ENCODE measurements at regions not wholly inside any gene's neighbourhood (a gene's known extent, or its start where the extent isn't known, plus 50 kb on each side); places are given as distances from the start of the nearest gene placed in this dataset.
"Not testable (repeated sequence)": the region's sequence is repeated elsewhere in the genome, so short reads cannot be mapped to it uniquely, and the experiment has no call there.

DNA sequence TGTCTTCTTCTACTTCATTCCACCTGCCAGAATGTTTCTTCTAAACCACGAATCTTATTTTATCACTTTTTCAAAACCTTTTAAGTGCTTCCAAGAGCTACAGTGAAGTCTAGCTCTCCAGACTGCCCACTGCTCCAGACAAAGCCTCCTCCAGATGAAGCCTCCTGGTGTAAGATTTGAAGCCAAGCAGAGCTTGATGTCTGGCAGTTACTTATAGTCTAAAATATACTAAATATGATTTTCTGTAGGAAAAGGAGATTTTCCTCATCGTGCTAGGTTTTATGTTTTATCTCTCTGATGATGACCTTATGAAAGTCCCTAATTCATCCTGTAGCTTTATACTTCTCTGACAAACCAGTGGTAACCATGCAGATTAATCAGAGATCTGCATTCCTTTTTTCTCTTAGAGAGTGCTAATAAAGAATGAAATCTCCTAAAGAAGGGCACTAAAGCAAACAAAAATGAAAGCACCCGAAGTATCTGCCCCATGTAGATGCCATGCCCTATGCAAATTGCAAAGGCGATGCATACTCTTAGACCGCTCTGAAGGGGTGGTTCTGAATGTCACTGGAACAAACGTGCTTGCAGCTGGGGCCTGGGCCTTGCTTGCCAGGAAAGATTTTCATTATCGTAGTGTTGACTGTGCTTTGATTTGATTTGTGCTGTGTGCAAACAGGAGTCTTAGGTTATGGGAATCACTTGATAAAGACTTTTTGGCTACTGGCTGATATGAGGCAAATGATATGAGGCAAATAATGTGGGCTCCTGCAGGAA, 314.2 kb downstream of the PID1 start:
- DNase-seq: no peak

DNA sequence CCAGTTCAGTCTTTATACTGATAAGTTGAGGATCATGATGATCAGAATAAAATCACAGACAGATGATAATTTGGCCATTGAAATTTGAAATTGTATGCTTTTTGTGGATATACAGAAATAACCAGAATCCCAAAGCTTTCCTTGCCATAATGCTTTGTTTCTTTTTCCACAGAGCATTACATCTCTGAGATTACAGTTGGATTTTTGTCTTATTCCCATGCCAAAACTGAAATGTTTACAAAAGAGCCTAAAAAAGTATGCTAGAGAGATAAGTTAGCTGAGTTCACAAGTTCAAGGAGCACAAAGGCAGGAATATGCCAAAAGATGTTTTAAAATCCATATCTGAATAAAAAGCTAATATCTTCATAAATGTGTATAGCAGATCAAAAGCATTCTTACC, 321.3 kb downstream of the PID1 start:
- no peak for DNase-seq

DNA sequence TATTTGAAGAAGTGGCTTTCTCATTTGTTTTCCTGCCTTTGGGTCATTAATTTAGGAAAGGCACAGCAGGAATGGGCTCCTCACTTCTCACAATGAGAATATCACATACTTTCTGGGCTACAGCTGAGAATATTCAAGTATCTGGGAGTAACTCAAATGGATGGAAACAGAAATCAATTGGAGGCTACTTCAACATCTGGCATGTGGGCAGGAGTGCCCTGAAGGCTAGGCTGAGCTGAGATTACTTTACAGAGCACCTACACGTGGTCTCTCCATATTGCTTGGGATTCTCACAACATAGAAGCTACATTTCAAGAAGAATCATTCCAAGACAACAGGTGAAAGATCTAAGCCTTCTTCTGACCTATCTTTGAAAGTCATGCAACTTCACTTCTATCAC, 325.4 kb downstream of the PID1 start:
- no peak for DNase-seq

DNA sequence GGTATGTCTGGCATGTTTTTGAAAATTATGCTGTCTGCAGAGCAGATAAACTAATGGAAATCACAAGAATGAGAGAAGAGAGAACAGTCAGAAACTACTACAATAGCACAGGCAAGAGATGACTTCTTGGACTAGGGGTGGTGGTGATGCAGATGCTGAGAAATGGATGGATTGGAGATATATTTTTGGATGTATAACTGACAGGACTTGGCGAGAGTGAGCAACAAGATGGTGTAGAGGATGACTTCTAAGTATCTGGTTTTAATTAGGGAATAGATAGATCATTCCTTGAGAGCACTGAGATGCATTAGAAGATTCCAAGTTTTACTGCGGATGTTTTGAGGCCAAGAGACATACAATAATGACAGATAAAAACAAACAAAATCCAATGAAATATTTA, 328.2 kb downstream of the PID1 start:
- DNase-seq: no peak

DNA sequence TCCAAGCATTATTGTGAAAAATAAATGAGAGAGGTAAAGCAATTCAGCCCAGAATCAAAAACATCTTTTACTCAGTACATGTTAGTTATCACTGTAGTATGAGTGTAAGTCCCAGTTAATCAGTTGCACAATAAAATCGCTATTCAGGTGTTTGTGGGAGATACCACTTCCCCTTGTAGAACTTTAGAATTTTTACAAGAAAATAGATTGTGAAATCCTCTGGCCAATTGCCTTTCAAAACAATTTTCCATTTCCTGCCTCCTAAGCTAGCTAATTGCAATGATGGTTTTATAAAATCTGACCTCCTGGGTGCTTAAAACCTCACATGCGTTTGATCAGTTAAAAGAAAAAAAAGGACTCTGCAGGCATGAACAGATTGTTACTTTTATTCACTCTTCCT, 332.5 kb downstream of the PID1 start:
- DNase-seq: no peak

DNA sequence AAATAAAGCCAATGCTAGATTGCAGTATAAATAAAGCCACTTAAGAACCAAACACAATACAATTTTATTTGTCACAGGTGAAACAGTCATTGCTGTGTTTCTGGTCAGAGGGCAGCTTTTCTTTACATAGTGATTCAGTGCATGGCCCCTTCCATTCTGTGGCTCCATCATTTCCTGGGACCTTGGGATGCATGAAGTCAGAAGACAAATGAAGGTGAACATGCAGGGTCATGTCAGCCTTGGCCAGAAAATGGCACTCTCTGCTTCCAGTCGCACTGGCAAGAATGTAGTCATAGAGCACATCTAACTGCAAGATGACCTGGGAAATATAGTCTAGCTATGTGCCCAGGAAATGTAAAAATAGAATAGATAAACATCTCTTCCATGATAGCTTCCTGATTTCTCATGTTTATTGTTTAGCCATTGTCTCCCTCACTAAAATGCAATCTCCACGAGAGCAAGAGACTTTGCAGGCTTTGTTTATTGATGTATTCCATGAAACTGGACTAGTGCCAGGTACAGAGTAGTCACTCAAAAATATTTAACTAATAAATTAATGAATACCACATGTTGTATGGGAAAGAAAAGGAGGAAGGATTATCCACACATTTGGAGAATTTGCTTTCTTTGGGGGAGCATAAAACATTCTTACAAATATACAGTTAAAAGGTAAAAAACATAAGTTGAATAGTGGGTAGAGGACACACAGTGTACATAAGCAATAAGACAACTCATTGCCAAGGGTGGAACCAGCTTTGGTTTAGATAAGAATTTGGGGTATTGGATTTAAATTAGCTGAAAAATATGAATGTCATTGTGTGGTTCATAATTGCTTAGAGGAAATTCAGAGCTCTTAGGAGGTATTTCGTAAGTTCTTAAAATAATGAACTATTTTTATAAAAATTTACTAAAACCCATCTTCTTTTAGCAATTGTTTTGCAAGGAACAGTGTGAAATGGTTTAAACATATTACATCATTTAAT, 343.8 kb downstream of the PID1 start:
- no peak for DNase-seq

DNA sequence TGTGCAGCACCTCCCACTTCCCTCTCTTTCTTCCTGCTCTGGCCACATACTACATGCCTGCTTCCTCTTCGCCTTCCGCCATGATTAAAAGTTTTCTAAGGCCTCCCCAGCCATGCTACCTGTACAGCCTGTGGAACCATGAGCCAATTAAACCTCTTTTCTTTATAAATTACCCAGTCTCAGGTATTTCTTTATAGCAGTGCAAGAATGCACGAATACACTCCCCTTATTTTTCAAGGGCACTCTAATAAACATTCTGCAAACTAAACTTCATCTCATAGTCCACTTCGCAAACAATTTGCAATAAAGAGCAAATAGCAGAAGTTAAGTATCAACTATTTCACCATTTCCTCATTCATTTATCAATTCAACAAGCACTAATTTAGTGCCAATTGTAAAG, 351.3 kb downstream of the PID1 start:
- no peak for DNase-seq

DNA sequence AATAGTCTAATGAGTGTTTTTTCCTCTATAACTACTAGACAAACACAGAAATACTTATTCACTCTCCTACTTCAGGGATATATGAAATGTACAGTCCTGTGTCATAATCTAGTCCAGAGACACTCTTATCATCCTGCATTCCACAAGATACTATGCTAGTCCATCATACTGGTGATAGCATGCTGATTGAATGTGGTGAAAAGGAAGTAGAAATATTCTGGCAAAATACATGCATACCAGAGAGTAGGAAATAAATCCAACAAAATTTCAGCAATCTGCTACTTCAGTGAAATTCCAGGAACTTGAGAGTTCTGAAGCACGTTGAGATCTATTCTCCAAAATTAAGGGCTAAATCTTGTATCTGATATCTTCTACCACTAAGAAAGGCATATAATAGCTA, 353.9 kb downstream of the PID1 start:
- DNase-seq: no peak

DNA sequence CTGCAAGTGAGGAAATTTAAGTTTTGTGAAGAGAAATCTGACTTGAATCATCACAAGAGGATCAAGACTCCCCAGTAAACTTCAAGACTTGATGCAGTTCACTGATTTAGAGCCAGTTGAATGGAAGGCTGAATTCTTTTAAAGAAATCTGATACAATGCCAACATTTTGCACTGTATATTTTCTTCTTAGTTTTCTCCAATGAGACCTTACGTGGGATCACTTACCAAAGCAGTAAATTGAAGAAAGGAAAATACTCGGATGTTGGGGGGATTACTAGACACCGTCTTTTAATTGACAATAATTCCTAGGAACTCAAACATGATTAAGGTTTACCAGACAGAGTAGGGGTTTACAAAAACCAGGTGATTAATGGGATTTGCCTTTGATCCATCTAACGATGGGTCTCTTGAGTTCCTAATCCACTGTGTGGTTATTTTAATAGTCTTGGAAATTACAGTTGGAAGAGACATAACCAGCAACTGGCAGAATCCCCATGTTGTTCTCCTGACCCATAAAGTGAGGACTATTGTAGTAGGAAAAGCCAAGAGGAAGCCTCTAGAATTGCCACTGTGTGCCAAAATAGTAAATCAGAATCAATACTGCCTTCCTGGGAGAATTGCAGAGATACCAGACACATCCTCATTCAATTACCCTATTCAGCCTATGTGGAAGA, 354.5 kb downstream of the PID1 start:
- DNase-seq: no peak

DNA sequence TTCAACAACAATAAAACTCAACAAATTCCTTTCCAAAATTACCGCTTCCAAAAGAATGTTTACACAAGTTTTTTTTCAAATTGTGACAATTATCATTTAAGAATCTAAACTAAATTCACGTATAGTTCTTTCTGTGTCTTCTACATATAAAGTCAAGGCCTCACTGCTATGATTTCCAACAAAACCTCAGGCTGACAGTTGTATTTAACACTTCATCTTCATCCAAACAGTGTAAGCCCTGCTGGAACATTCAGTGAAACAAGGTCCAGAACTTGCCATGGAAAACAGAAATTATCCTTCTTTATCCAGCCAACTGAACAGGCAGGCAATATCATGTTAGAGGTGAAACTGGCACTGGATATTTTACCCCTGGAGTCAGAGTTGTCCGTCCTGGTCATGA, 357.9 kb downstream of the PID1 start:
- no peak for DNase-seq

DNA sequence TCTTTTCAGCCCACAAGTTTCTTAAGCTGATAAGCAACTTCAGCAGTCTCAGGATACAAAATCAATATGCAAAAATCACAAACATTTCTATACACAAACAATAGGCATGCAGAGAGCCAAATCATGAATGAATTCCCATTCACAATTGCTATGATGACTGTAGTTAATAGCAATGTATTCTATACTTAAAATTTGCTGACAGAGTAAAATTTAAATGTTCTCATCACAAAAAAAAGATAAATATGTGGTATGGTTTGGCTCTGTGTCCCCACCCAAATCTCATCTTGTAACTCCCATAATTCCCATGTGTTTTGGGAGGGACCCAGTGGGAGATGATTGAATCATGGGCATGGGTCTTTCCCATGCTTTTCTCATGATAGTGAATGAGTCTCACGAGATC, 360.2 kb downstream of the PID1 start:
- DNase-seq: not testable (repeated sequence)

DNA sequence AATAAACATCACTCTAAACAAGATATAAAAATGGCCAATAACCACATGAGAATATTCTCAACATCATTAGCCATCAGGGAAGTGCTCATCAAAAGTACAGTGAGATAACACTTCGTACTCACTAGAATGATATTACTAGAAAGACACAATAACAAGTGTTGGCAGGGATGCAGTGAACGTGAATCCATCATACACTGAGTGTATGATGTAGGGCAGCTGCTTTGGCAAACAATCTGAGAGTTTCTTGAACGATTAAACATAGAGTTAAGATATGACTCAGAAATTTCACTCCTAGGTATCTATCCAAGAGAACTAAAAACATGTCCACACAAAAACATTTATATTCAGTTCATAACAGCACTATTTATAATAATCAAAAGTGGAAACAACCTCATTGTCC, 368.9 kb downstream of the PID1 start:
- DNase-seq: no peak

DNA sequence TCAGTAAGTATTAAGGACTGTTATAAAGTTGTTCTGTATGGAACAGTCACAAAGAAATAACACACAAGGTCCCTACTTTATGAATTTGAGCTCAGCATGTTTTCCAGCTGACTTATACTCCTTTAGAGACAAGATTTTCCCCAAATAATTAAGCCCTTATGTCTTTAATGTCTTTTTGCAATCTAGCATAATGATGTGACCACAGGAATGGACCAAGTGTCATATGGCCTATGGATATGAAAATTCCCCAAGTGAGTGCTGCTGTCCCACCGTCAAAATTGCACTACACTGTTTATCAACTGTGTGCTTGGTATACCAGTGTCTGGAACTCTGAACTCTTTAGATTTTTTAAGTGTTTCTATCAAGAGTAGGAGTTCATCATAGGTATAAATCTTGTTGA, 369.6 kb downstream of the PID1 start:
- DNase-seq: no peak

DNA sequence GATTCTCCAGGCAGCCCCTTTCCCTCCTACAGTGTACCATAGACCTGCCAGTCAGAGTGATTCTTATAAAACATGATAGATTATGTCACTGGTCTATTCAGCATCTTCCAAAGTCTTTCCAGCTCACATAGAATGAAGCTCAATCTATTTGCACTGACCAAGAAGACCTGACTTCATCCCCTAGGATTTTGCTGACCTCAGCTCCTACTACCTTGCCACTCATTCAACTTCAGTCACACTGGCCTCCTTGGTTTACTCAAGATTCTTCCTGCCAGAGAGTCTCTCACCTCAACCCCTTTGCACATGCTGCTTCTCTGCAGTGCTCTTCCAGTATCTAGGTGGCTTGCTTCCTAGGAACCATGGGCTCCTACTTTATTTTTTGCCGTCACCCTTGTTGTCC, 392.9 kb downstream of the PID1 start:
- no peak for DNase-seq

DNA sequence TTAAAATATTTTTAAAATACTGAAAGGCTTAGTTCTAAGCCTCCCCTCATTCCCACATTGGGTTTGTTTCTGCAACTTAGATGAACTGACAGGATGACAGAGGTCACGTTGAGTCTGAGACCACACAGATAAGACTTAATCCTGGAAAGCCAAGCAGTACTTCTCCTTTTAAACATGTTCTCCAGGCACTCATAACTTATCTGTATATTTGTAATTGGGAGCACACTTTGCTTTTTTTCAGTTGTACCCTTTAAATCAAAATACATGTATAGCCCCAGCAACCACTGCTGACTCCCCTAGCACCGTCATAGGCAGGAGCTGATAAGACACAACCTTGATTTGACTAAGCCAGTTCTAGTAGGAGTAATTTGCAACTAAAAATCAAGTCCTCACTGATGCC, 394.8 kb downstream of the PID1 start:
- DNase-seq: no peak

DNA sequence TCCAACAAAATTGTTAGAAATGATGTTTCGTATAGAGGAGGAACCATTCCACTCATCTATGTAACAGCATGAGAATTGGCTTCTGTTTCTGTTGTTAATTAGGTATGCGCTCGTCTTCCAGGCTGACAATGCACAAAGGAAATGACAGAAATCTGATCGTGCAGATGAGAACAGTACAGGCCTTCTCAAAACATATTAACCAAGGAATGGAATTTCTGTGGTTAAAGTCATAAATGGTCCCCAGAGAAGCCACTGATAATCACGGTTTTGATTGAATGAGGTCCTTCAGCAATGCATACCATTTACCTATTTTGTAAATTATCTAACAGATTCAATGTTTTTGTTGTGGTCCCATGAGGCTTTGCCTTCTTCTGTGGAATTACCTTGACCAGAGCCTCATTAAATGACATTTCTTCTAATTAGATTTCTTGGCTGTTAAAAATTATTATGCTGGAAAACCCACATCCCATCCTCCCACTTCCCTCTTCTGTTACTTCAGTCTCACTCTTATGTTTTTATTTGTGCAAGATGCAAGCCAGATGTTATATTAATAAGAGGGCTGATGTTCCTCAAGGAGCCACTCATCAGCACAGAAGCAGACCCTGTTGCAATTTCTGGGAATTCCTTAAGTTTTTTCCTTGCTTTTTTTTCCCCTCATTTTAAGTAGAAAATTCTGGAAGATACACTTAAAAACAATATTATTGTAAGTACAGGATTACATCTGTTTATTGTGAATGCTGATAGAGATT, 395.8 kb downstream of the PID1 start:
- DNase-seq: no peak

DNA sequence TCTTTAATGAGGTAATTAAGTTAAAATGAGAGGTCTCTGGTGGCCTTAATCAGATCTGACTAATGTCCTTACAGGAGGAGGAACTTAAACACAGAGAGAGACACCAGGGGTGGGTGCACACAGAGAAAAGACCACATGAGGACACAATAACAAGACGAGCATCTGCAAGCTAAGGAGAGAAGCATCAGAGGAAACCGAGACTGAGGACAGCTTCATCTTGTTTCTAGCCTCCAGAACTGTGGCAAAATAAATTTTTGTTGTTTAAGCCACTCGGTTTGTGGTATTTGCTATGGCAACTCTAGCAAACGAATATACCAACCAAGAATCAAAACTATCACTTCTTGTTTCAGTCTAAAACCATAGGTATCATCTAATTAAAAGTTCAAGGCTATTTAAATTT, 400.1 kb downstream of the PID1 start:
- no peak for DNase-seq

DNA sequence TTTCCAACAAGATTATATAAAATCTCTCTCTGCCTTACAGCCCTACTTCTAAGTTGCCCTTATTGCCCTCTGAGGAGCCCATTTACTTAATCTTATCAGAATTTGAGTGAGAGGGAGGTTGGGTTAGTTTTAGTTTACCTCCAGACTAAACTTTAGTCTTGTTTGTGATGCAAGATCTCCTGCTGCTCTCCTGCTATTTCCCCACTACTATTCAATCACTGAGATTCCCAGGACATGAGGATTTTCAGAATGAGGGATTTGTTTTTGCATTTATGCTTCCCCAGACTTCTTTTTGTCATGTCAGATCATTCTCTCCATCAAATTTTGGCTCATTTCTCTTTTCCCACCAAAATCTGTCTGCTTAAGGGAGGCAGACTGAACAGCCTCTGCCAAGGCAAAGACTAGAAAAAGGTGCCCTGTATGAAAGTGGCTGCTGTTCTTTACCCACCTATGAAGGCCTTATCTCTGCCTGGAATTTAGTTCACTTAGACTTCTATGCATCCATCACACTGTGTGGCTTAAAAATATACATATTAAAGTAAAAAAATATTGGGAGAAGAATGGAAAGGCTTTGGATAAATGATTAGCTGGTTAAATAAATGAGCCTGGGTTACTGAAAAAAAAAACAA, 401.3 kb downstream of the PID1 start:
- DNase-seq: no peak

DNA sequence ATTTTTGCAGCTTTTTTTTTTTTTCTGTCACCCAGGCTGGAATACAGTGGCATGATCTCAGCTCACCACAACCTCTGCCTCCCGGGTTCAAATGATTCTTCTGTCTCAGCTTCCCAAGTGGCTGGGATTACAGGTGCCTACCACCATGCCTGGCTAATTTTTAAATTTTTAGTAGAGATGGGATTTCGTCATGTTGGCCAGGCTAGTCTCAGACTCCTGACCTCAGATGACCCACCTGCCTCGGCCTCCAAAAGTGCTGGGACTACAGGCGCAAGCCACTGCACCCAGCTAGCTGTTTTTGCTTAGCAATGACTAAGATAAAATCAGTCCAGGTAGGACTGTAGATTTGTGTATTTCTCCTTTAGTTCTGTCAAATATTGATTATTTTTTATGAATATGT, 403.7 kb downstream of the PID1 start:
- no peak for DNase-seq

DNA sequence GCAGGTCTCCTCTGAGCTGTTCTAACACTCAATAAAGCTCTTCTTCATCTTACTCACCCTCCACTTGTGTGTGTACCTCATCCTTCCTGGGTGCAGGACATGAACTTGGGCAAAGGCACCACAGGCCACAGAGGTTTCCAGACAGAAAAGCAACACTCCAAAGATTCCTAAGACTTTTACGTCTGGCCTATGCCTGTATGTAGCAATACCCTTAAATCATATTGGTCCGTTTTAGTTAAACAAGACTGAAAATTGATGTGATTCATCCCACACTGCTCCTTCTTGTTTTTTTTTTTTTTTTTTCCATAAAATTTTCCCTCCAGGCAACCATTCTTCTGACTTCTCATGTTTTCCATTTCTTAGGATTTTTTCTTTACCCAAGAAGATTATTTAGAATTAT, 404.3 kb downstream of the PID1 start:
- DNase-seq: no peak

DNA sequence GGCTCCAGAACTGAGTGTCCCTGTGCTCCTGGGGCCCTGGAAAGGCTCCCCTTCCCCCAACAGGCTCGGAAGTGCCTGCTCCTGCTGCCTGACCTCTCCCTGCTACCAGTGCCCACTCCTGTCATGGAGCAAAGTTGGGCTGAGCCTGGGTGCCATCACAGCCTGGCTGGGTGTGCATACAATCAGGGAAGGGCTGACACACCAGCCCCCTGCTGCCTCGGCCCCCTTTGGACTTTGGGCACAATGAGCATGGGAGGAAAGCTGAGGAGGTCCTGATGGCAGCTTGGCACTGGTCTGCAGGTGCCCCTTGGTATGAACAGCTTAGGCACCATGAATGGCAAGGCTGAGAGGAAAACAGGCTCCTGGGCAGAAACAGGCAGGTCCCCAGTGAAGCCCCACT, 405.0 kb downstream of the PID1 start:
- DNase-seq: no peak

DNA sequence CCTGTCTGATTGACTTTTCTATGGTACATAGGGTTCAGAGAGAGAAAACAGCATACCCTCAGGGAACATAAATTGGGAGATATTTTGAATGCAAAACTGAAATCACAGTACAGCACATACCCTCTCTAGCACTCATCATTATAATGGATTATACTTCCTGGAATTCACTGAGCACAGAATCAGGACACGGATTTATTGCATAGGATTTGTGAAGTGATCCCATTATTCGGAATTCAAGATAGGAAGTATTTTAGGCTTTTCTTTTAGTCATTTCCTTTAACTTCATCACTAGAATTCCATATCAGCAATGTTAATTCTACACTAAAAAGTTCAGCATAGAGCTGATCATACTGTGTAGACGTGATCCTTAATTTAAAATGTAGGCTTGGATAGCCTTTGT, 407.0 kb downstream of the PID1 start:
- DNase-seq: no peak

All from NCI-H187 (cell line).